Activated naive CD8-positive, alpha-beta T cell treated with anti-CD3 and anti-CD28 coated beads, Interleukin-2, amount 50 U/mL, for 24 hours (primary cell): ENCODE measurements at regions not wholly inside any gene's neighbourhood (a gene's known extent, or its start where the extent isn't known, plus 50 kb on each side); places are given as distances from the start of the nearest gene placed in this dataset.

Experiments used
- ATAC-seq: fragments of 150-1000 bp; cut with Tn5 transposase; one replicate; pipeline ENCODE4 v1.10.0; 2021
- DNase-seq: peaks from one replicate; pipeline ENCODE4 v3.0.0; 2021
- H3K27ac Mint-ChIP-seq: one replicate; pipeline ENCODE4 v1.8.0; 2021; ENCODE audit warnings: mild to moderate bottlenecking, mixed read lengths
- H3K27me3 Mint-ChIP-seq: one replicate; pipeline ENCODE4 v1.8.0; 2021; ENCODE audit warnings: mixed read lengths
- H3K36me3 Mint-ChIP-seq: one replicate; pipeline ENCODE4 v1.8.0; 2021; ENCODE audit warnings: low read depth, mixed read lengths
- H3K4me1 Mint-ChIP-seq: one replicate; pipeline ENCODE4 v1.8.0; 2021; ENCODE audit warnings: mixed read lengths
- H3K4me3 Mint-ChIP-seq: one replicate; pipeline ENCODE4 v1.8.0; 2021; ENCODE audit warnings: mild to moderate bottlenecking, moderate library complexity, mixed read lengths
- H3K9me3 Mint-ChIP-seq: one replicate; pipeline ENCODE4 v1.8.0; 2021; ENCODE audit warnings: mixed read lengths

DNA sequence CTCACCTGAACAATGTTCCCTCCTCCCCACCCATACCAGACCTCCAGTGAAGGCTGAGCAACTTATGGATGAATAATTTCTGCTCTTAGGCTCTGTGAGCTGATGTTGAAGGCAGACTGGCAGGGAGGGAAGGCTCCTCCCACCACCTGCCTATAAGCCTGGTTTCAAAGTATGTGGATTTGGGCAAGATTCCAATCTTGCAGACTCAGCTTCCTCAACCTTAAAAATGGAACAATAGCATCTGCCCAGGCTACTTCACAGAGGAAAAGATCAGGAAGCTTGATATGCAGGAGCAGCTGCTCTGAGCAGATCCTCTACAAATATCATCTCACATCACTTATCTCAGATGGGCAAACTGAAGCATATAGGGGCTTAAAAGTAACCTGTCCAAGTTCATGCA, 112.2 kb downstream of the ZFP36L2 start:
- Mint-ChIP-seq H3K4me1 (peaks cover 13% of the 10 kb centered on the region), H3K27ac (no peak overlapping the region), H3K4me3 (no peak overlapping the region), H3K9me3 (peaks cover 8% of the 10 kb centered on the region), H3K36me3 (peaks cover 6% of the 10 kb centered on the region), H3K27me3 (no peaks in the 10 kb centered on the region)
- no peak for ATAC-seq
- DNase-seq, result no peak

DNA sequence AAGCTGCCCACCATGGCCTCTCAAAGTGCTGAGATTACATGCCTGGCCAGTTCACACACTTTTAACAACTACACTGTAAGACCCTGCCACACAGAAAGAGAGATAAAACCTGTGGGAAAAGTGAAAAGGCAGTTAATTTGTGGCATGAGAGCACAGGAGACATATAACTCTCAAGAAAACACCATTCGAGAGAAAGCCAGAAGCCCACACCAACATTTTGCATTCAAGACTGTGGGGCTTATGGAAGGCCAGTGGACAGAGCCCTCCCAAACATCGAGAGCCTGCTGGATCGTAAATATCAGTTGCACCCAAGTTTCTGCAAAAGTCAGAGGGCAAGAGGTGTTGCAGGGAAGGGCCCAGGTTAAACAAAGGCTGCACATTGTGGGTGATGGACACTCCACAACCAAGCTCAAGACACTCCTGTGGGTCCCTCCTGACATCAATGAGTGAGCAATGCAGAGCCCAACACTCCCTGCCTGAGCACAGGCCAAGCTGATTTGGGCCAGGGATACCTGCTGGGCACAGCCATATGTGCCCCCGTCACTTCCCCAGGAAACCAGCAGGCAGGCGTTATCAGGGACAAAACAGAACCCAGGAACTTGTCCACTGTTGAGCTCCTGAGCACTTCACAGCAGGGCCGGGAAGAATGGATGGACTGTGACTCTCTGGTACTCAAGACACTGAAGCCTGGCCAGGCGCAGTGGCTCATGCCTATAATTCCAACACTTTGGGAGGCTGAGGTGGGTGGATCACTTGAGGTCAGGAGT, 114.4 kb downstream of the ZFP36L2 start:
- DNase-seq, result no peak
- Mint-ChIP-seq H3K36me3 (peaks cover 3% of the 10 kb centered on the region), H3K9me3 (no peaks in the 10 kb centered on the region), H3K4me3 (no peak overlapping the region), H3K4me1 (peaks cover 25% of the 10 kb centered on the region), H3K27me3 (no peaks in the 10 kb centered on the region), H3K27ac (no peak overlapping the region)
- ATAC-seq, result no peak

DNA sequence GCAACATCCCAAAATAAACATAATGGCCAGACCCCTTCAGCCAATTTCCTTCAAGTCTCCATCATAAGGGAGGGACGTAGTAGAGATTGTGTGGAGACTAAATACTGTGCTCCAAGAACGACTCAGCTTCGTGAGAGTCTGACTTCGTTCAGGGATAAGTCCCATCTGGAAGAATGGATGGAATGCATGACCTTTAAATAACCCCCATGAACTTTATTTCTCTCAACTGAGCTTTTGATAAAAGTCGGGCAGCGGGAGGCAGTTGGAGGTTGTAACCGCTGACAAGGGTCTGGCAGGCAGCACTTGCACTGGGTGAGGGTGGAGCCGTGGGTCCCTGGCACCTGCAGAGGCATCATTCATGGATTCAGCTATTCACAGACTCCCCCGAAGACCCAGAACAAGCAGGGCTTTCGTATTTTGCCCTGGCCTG, 115.9 kb downstream of the ZFP36L2 start:
- Mint-ChIP-seq H3K27me3 (no peaks in the 10 kb centered on the region), H3K4me1 (peaks cover 35% of the 10 kb centered on the region), H3K27ac (no peak overlapping the region), H3K36me3 (no peaks in the 10 kb centered on the region), H3K9me3 (no peaks in the 10 kb centered on the region), H3K4me3 (no peak overlapping the region)
- DNase-seq (no peak), ATAC-seq (no peak)

DNA sequence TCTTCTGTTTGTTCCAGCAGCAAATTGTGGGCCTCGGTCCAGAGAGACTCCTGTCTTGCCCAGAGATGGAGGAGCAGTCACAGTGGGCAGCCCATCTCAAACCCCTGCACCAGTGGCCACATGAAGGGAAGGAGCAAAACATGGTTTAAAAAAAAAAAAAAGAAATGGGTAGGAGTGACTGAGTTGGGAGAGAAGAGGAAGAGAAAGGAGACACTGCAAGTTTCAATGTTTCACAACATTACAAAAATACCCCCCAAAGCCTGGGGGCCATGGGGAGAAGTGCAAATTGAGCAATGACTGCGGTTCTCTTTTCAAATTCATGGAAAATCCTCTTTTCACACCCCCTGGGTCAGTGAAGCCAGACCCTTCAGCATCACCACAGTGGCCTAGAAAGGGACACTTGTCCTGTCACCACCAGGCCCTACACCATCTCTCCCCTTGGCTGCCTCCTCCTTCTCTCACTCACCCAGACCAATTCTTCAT, 117.1 kb downstream of the ZFP36L2 start:
- Mint-ChIP-seq H3K27me3 (no peaks in the 10 kb centered on the region), H3K9me3 (peaks cover under 1% of the 10 kb centered on the region), H3K27ac (no peak overlapping the region), H3K36me3 (no peaks in the 10 kb centered on the region), H3K4me1 (peaks cover 30% of the 10 kb centered on the region), H3K4me3 (no peak overlapping the region)
- ATAC-seq (no peak), DNase-seq (no peak)

DNA sequence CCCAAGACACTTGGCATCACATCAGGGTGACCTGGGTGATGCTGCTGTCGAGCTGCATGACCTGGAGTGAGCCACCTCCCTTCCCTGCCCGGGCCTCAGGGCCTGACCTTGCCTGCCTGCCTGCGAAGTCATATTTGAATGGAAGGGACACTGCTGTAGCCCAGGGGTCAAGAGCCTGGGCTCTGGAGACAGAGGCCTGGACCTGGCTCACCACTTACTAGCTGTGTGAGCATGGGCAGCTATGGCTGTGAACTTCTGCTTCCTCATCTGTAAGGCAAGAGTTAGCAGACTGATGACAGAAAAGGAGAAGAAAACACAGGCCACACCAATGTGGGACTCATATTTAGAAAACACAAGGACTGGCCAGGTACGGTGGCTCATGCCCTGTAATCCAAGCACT, 118.7 kb downstream of the ZFP36L2 start:
- no peak overlapping the region for H3K27ac Mint-ChIP-seq
- H3K36me3 Mint-ChIP-seq, result no peaks in the 10 kb centered on the region
- peaks cover 28% of the 10 kb centered on the region for H3K4me1 Mint-ChIP-seq
- H3K4me3 Mint-ChIP-seq, result no peak overlapping the region
- no peaks in the 10 kb centered on the region for H3K27me3 Mint-ChIP-seq
- ATAC-seq (no peak), DNase-seq (no peak)
- peaks cover 4% of the 10 kb centered on the region for H3K9me3 Mint-ChIP-seq

DNA sequence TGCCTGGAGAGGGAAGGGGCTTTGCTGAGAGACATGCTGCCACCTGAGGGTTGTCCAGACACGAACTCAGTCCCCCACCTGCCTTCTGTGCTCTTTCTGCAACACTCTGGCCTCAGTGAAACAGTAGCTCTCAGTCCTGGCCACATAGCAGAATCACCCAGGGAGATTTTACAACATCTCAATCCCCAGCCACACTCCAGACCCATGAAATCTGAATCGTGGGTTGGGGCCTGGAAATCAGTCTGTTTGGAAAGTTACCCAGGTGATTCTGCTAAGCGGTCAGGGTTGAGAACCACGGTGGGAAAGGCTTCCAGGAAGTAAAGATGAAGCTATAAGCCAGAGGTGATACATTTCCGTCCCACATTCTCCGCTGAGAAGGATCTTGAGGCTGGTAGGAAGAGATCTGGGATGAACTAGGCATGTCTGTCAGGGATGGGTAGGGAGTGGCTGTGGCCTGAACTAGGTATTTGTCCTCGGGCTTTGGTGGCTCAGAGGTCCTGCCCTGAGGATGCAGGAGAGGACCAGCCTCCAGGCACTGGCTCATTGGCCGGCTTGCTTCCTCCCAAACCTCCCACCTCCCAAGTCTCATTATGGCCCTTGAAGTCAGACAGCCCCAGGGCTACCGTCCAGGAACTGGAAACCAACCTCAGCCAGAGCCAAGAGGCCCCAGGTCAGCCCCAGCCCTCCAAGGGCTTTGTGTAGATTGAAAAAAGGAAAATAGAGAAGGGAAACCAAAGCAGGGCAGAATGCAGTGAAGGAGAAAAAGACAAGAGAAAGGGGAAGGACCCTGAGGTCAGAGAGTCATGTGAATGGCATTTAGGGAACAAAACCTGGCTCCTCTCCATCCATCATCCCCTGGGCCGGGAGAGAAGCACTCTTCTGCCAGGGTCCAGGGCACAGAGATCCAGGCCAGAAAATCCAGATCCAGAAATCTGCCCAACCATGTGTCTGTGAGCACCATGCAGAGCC, 119.6 kb downstream of the ZFP36L2 start:
- no peak overlapping the region for H3K27ac Mint-ChIP-seq
- DNase-seq, result no peak
- peak; percentile 31 for ATAC-seq
- H3K27me3 Mint-ChIP-seq, result no peaks in the 10 kb centered on the region
- peaks cover 4% of the 10 kb centered on the region for H3K9me3 Mint-ChIP-seq
- H3K36me3 Mint-ChIP-seq, result no peaks in the 10 kb centered on the region
- peaks cover 28% of the 10 kb centered on the region for H3K4me1 Mint-ChIP-seq
- no peak overlapping the region for H3K4me3 Mint-ChIP-seq

DNA sequence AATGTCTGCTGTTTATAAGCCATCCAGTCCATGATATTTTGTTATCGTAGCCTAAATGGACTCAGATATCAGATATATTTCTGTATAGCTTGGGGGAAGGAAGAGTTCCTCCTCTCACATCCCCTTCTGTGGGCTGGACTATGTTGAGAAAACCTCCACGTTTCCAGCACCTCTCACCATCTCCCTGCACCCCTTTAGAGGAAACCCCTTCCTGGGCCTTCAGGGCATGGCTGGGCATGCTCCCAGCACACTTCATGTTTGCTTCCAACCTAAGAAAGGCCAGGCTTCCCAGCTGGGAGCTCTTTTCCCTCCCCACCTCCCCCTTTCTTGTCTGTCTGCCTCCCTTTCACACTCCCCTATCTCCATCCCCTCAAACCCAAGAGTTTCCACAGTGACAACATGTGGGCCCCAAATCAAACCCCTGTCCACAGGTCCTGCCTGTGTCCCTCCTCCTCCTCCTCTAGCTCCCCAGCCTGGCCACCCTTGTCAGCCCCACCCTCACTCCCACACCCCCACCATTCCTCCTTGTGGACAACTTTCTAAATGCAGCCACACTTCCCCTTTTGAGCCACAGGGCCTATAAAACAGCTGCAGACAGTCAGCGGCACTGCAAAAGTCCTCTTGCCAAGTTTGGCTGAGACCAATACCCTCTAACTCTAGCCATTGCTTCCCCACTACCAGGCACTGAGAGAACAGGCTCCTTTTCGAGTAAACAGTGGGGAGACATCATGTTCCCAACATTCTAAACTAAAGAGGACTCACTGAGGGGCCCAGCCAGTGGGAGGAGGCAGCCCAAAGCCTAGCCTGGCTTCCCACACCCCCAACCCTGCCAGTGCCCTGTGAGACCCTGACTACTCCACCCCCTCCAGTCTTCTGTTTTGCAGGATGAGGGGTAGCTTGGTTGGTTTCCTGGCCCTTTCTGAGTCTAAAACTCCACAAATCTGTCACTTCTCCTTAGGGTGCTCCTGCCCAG, 120.5 kb downstream of the ZFP36L2 start:
- H3K4me1 Mint-ChIP-seq, result peaks cover 28% of the 10 kb centered on the region
- peaks cover 4% of the 10 kb centered on the region for H3K9me3 Mint-ChIP-seq
- no peak overlapping the region for H3K27ac Mint-ChIP-seq
- ATAC-seq (no peak), DNase-seq (no peak)
- H3K36me3 Mint-ChIP-seq, result no peaks in the 10 kb centered on the region
- no peaks in the 10 kb centered on the region for H3K27me3 Mint-ChIP-seq
- no peak overlapping the region for H3K4me3 Mint-ChIP-seq

DNA sequence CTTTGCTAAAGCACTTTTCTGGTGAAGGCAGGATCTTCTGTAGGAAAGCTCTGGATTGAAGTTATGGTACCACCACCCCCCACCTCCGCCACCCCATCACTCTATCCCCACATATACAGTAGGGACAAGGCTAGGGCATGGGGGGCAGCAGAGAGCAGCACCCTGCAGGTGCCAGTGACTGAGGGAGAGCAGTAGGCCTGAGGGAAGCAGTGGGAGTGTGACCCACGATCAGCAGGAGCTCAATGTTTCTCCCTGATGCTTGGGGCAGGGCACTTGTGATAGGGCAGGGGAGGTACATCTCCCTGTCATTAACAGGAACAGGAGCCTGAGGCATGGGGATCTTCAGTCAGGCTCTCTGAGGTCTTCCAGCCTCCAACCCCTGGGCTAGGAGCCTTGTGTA, 121.6 kb downstream of the ZFP36L2 start:
- H3K27ac Mint-ChIP-seq, result no peak overlapping the region
- H3K27me3 Mint-ChIP-seq, result no peaks in the 10 kb centered on the region
- peaks cover 30% of the 10 kb centered on the region for H3K4me1 Mint-ChIP-seq
- DNase-seq (no peak), ATAC-seq (no peak)
- H3K4me3 Mint-ChIP-seq, result no peak overlapping the region
- peaks cover 4% of the 10 kb centered on the region for H3K9me3 Mint-ChIP-seq
- H3K36me3 Mint-ChIP-seq, result peaks cover under 1% of the 10 kb centered on the region

DNA sequence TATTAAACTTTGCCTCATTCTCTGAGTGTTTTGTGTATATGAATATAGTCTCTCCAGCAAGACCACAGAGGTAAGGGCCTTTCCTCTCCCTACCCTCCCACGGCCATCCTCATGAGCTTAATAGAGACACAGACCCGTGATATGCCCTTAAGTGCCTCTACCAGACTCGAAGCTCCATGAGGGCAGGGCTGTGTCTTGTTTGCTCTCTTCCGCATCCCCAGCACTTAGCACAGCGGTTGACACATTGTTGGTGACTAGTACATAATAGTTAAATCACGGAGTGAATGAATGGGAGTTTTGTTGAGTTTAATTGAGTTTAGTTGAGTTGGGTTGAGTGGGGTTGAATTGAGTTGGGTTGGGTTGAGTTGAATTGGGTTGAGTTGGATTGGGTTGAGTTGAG, 122.3 kb downstream of the ZFP36L2 start:
- no peak overlapping the region for H3K4me3 Mint-ChIP-seq
- peaks cover 3% of the 10 kb centered on the region for H3K36me3 Mint-ChIP-seq
- peaks cover 24% of the 10 kb centered on the region for H3K4me1 Mint-ChIP-seq
- no peaks in the 10 kb centered on the region for H3K27me3 Mint-ChIP-seq
- no peak overlapping the region for H3K27ac Mint-ChIP-seq
- H3K9me3 Mint-ChIP-seq, result peaks cover 4% of the 10 kb centered on the region
- DNase-seq (no peak), ATAC-seq (no peak)

DNA sequence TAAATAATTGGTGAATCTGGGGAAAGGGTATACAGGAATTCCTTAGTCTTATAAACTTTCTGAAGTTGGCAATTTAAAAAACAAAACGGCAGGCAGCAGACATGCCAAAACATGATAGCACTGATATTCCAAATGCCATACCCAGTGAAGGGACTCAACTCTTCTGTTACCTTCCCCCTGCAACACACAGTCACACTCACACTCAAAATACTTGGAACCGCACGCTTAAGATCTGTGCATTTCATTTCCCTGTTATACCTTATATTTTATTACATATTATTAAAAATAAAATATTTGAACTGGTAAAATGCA, 123.4 kb downstream of the ZFP36L2 start:
- Mint-ChIP-seq H3K27me3 (no peaks in the 10 kb centered on the region), H3K4me1 (peaks cover 21% of the 10 kb centered on the region), H3K9me3 (peaks cover 4% of the 10 kb centered on the region), H3K27ac (no peak overlapping the region), H3K4me3 (no peak overlapping the region), H3K36me3 (peaks cover 3% of the 10 kb centered on the region)
- DNase-seq (no peak), ATAC-seq (no peak)

DNA sequence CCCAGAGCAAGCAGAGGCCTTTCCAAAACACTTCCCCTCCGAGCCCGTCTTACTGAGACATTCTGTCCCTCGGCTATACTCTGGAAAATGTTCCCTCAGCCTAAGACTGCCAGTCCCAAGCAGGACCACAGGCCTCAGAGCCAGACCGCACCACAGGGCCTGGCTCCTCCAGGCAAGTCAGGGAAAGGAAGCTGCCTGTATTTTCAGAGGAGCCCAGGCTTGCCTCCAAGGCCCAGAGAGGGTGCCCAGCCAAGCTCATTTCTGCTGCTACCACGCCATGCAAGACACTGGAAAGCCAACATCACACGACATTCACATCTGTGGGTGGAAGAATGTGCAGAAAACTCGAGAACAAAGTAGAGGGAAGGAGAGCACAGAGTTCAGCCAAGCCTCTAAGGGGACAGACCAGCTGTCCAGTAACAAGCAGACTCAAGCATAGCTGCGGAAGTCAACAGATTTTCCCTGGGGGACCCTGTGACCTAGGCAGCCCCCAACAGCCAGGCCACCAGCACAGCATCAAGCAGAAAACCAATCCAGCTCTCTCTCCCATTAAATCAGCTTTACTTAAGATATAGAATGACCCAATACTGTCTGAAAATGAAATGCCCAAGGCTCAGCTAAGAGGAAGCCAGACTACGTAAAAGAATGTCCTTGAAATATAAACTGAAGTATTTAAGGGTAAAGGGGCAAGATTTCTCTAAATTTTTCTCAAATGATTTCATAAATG, 123.9 kb downstream of the ZFP36L2 start:
- Mint-ChIP-seq H3K4me1 (peaks cover 18% of the 10 kb centered on the region), H3K27me3 (no peaks in the 10 kb centered on the region), H3K9me3 (peaks cover 4% of the 10 kb centered on the region), H3K36me3 (peaks cover 3% of the 10 kb centered on the region), H3K4me3 (no peak overlapping the region), H3K27ac (no peak overlapping the region)
- DNase-seq, result no peak
- no peak for ATAC-seq

DNA sequence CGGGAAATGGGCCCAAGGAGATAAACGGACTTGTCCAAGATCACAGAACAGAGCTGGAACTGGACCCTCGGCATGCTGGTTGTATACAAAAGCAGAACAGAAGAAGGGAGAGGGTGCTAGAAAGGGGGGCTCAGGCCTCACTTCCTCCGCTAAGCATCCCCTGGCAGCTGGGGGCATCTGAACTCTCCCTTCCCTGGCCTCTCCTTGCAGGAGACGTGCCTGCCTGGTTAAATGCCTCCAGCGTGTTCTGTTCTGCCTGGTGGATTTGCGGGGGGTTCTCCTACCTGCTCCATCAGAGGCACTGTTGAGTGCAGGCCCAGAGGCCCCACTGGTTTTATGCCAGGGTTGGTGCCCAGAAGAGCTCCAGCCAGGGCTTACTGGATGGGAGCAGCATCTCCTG, 124.7 kb downstream of the ZFP36L2 start:
- no peak overlapping the region for H3K27ac Mint-ChIP-seq
- DNase-seq, result no peak

DNA sequence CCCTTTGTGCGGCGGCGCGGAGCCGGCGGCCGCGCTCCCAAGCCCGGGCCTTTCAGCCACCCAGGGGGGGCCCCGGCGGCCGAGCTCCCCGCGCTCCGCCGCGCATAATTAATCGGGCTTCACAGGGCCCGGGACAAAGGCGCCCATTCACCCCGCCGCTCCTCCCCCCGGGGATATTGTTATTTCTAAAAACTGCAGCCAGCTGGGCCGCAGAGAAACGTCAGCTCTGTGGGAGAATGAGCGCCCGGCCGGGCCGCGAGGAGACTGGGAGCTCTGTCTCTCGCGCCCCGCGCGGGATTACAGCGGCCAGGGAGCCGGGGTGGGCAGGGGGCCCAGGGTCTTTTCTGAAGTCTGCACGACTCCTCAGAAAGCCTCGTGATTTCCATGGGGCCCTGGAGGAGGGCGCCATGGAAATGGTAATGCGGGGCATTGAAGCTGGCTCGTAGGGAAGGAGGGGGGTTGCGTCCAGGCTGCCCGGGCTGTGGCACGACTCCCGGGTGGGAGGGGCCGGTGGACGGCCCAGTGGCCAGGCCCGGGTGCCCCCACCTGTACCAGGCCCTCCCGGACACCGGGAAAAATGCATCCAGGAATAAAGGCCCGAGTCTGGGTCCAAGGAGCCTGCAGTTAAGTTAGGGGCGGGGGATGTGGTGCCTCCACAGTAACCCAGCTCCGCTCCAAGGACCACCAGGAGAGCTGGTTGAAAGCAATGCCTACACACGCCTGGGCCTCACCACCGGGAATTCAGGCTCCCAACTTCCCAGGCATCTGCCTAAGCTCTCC, 125.3 kb downstream of the ZFP36L2 start:
- no peak overlapping the region for H3K27ac Mint-ChIP-seq
- peaks cover 11% of the 10 kb centered on the region for H3K36me3 Mint-ChIP-seq
- H3K4me3 Mint-ChIP-seq, result no peak overlapping the region
- DNase-seq, result no peak
- H3K4me1 Mint-ChIP-seq, result peaks cover 6% of the 10 kb centered on the region
- H3K27me3 Mint-ChIP-seq, result no peaks in the 10 kb centered on the region
- peaks cover 4% of the 10 kb centered on the region for H3K9me3 Mint-ChIP-seq
- ATAC-seq, result no peak

More for the DNA sequence above, 124.7 kb downstream of the ZFP36L2 start:
- peaks cover 4% of the 10 kb centered on the region for H3K9me3 Mint-ChIP-seq
- H3K36me3 Mint-ChIP-seq, result peaks cover 6% of the 10 kb centered on the region
- no peak overlapping the region for H3K4me3 Mint-ChIP-seq
- H3K4me1 Mint-ChIP-seq, result peaks cover 11% of the 10 kb centered on the region
- ATAC-seq, result no peak
- no peaks in the 10 kb centered on the region for H3K27me3 Mint-ChIP-seq
